ENCODE measurements at regions not wholly inside any gene's neighbourhood (a gene's known extent, or its start where the extent isn't known, plus 50 kb on each side); places are given as distances from the start of the nearest gene placed in this dataset.
"Not testable (repeated sequence)": the region's sequence is repeated elsewhere in the genome, so short reads cannot be mapped to it uniquely, and the experiment has no call there.

- Histone ChIP-seq H3K79me2 (ENCODE audit: control insufficient read depth, insufficient read depth, low read length) (peaks cover 5% of the 10 kb centered on the region), H3K36me3 (replicated peaks in 1 of 2; ENCODE audit: control extremely low read depth in 1 of 2, control insufficient read depth in 1 of 2, extremely low read depth in 1 of 2, insufficient read depth in 2 of 2, low read length in 1 of 2) (no peaks in the 10 kb centered on the region), H3K9ac (ENCODE audit: low read length) (no peak overlapping the region), H4K20me1 (ENCODE audit: control insufficient read depth, insufficient read depth, low read length, poor library complexity, severe bottlenecking) (no peaks in the 10 kb centered on the region), H3K4me1 (ENCODE audit: control insufficient read depth in 2 of 2, insufficient read depth in 2 of 2, low read length in 2 of 2) (peaks cover 60 to 64% of the 10 kb centered on the region in 2 donors), H3K4me2 (replicated peaks; ENCODE audit: low read depth, low read length, poor library complexity, severe bottlenecking) (no peak overlapping the region), H2AFZ (ENCODE audit: insufficient read depth, low read depth, low read length, poor library complexity, severe bottlenecking) (peak overlapping the region; percentile 17), H3K27ac (ENCODE audit: low read length in 2 of 2) (peak overlapping the region; percentile 2 to 94), H3K9me3 (ENCODE audit: control extremely low read depth in 1 of 3, control insufficient read depth in 2 of 3, insufficient read depth in 1 of 3, low read length in 2 of 3) (no peaks in the 10 kb centered on the region), H3K4me3 (ENCODE audit: control extremely low read depth in 1 of 5, extremely low read depth in 1 of 5, insufficient read depth in 1 of 5, low read depth in 2 of 5, low read length in 4 of 5) (no peak overlapping the region), H3K27me3 (replicated peaks in 1 of 4; ENCODE audit: control extremely low read depth in 1 of 4, control insufficient read depth in 3 of 4, insufficient read depth in 4 of 4, low read length in 3 of 4) (no peaks in the 10 kb centered on the region)
- Mint-ChIP-seq H3K4me3 (peak overlapping the region; percentile 30), H3K4me1 (peaks cover 61% of the 10 kb centered on the region), H3K27me3 (no peaks in the 10 kb centered on the region), H3K9me3 (ENCODE audit: insufficient read depth) (no peaks in the 10 kb centered on the region), H3K27ac (peak overlapping the region; percentile 81)
- DNase-seq (no peak), ATAC-seq (ENCODE audit: low read depth) (no peak)
- CTCF ChIA-PET: interaction anchor here (1.2 to 3.5 kb wide), 6 partner anchors 35 to 112 kb away, joined by 3 to 17 read pairs (median 8); no protein-coding TSS in a partner anchor
- intact Hi-C loops (cut with micrococcal nuclease): loop anchor here (2.0 to 5.0 kb wide), 3 partner anchors 25 to 71 kb away; no protein-coding TSS in a partner anchor
- POLR2A ChIA-PET: interaction anchor here (0.7 to 1.3 kb wide), 2 partner anchors 74 to 94 kb away, joined by 3 to 5 read pairs; partner anchors contain the start of gene MAP3K8
- TF ChIP-seq CTCF (IDR thresholded peaks at IDR 0.05) (no peak), EZH2 (IDR thresholded peaks at IDR 0.05; ENCODE audit: borderline replicate concordance, insufficient read depth, low read depth, low read length, poor library complexity, severe bottlenecking) (no peak)
- 91% methylated on average over 4 of the region's 12 CpGs for WGBS (ENCODE audit: insufficient coverage)
These were observed 93.8 kb downstream of the MAP3K8 start for GRCh38 chr10:30527623-30528428.

GRCh38 chr10:30522661-30523078 lies 88.7 kb downstream of the MAP3K8 start:
- peaks cover 29% of the 10 kb centered on the region for H3K4me1 Mint-ChIP-seq
- H3K27me3 ChIP-seq (replicated peaks in 1 of 4; ENCODE audit: control extremely low read depth in 1 of 4, control insufficient read depth in 3 of 4, insufficient read depth in 4 of 4, low read length in 3 of 4); H3K36me3 ChIP-seq (replicated peaks in 1 of 2; ENCODE audit: control extremely low read depth in 1 of 2, control insufficient read depth in 1 of 2, extremely low read depth in 1 of 2, insufficient read depth in 2 of 2, low read length in 1 of 2); H3K9me3 Mint-ChIP-seq (ENCODE audit: insufficient read depth); H3K4me3 Mint-ChIP-seq; ATAC-seq (ENCODE audit: low read depth); H3K4me3 ChIP-seq (ENCODE audit: control extremely low read depth in 1 of 5, extremely low read depth in 1 of 5, insufficient read depth in 1 of 5, low read depth in 2 of 5, low read length in 4 of 5); DNase-seq; POLR2A ChIA-PET; H3K9me3 ChIP-seq (ENCODE audit: control extremely low read depth in 1 of 3, control insufficient read depth in 2 of 3, insufficient read depth in 1 of 3, low read length in 2 of 3); H3K27ac ChIP-seq (ENCODE audit: low read length in 2 of 2); H2AFZ ChIP-seq (ENCODE audit: insufficient read depth, low read depth, low read length, poor library complexity, severe bottlenecking); H3K4me2 ChIP-seq (replicated peaks; ENCODE audit: low read depth, low read length, poor library complexity, severe bottlenecking); H3K79me2 ChIP-seq (ENCODE audit: control insufficient read depth, insufficient read depth, low read length); H3K9ac ChIP-seq (ENCODE audit: low read length); H4K20me1 ChIP-seq (ENCODE audit: control insufficient read depth, insufficient read depth, low read length, poor library complexity, severe bottlenecking); H3K27me3 Mint-ChIP-seq; intact Hi-C loops (cut with micrococcal nuclease): not testable (repeated sequence)
- H3K27ac Mint-ChIP-seq: peak overlapping the region; percentile 27
- H3K4me1 ChIP-seq (ENCODE audit: control insufficient read depth in 2 of 2, insufficient read depth in 2 of 2, low read length in 2 of 2): peaks cover 20% of the 10 kb centered on the region in 2 donors
- WGBS (ENCODE audit: insufficient coverage): 85% methylated on average over 7 of the region's 8 CpGs
- CTCF ChIA-PET: interaction anchor here (0.7 to 1.6 kb wide), 2 partner anchors 53 to 85 kb away, joined by 3 read pairs; no protein-coding TSS in a partner anchor

All from B cell (primary cell).